Trophoblast cell (in vitro differentiated cells and primary cell): ENCODE measurements at regions not wholly inside any gene's neighbourhood (a gene's known extent, or its start where the extent isn't known, plus 50 kb on each side); places are given as distances from the start of the nearest gene placed in this dataset.

Experiments
- DNase-seq, 2 donors: peaks; one replicate each; pipeline ENCODE4 v3.0.0-alpha.2; 2016
- H2AFZ ChIP-seq: 2 replicates; pipeline ENCODE4 v1.6.1; 2013; ENCODE audit warnings: low read length, moderate library complexity, mild to moderate bottlenecking; ENCODE audit not compliant: insufficient read depth, poor library complexity
- H2AK5ac ChIP-seq: 2 replicates; pipeline ENCODE4 v1.6.1; 2013; ENCODE audit warnings: mild to moderate bottlenecking, low read length
- H2BK120ac ChIP-seq: 2 replicates; pipeline ENCODE4 v1.6.1; 2013; ENCODE audit warnings: low read length, mild to moderate bottlenecking, moderate library complexity; ENCODE audit not compliant: insufficient read depth, poor library complexity
- H2BK12ac ChIP-seq: 2 replicates; pipeline ENCODE4 v1.6.1; 2013; ENCODE audit warnings: mild to moderate bottlenecking, low read length, moderate library complexity
- H2BK5ac ChIP-seq: 2 replicates; pipeline ENCODE4 v1.6.1; 2013; ENCODE audit warnings: low read length, low read depth, moderate library complexity, mild to moderate bottlenecking; ENCODE audit not compliant: poor library complexity
- H3K14ac ChIP-seq: 2 replicates; pipeline ENCODE4 v1.6.1; 2013; ENCODE audit warnings: mild to moderate bottlenecking, low read length
- H3K18ac ChIP-seq: 2 replicates; pipeline ENCODE4 v1.6.1; 2013; ENCODE audit warnings: mild to moderate bottlenecking, low read length
- H3K23ac ChIP-seq: 2 replicates; pipeline ENCODE4 v1.6.1; 2013; ENCODE audit warnings: low read length
- H3K27ac ChIP-seq: 2 replicates; pipeline ENCODE4 v1.5.1; 2013; ENCODE audit warnings: low read depth, mild to moderate bottlenecking, inconsistent platforms, low read length, moderate library complexity
- H3K27me3 ChIP-seq: 2 replicates; pipeline ENCODE4 v1.6.1; 2013; ENCODE audit warnings: inconsistent platforms, mild to moderate bottlenecking, low read length, moderate library complexity; ENCODE audit not compliant: insufficient read depth
- H3K36me3 ChIP-seq, 2 experiments: 1 replicate in 1 of 2; 2 replicates in 1 of 2; pipeline ENCODE4 v1.6.1; 2013; ENCODE audit warnings: low read length in 2 of 2, mild to moderate bottlenecking in 2 of 2, moderate library complexity in 1 of 2; ENCODE audit not compliant: insufficient read depth in 2 of 2, control insufficient read depth in 1 of 2
- H3K4ac ChIP-seq: 2 replicates; pipeline ENCODE4 v1.6.1; 2013; ENCODE audit warnings: low read depth, mild to moderate bottlenecking, low read length, moderate library complexity
- H3K4me1 ChIP-seq, 2 experiments: 1 replicate in 1 of 2; 2 replicates in 1 of 2; pipeline ENCODE4 v1.6.1; 2013; ENCODE audit warnings: low read length in 2 of 2, mild to moderate bottlenecking in 2 of 2, moderate library complexity in 1 of 2; ENCODE audit not compliant: insufficient read depth in 2 of 2, control insufficient read depth in 1 of 2
- H3K4me2 ChIP-seq: 2 replicates; pipeline ENCODE4 v1.6.1; 2013; ENCODE audit warnings: inconsistent platforms, mild to moderate bottlenecking, low read length, moderate library complexity
- H3K4me3 ChIP-seq: 2 replicates; pipeline ENCODE4 v1.5.1; 2013; ENCODE audit warnings: mild to moderate bottlenecking, low read depth, low read length, inconsistent platforms
- H3K79me1 ChIP-seq: one replicate; pipeline ENCODE4 v1.6.1; 2013; ENCODE audit warnings: low read length
- H3K79me2 ChIP-seq: 2 replicates; pipeline ENCODE4 v1.6.1; 2013; ENCODE audit warnings: low read length, mild to moderate bottlenecking; ENCODE audit not compliant: control insufficient read depth, insufficient read depth, poor library complexity
- H3K9ac ChIP-seq: 2 replicates; pipeline ENCODE4 v1.6.1; 2013; ENCODE audit warnings: mild to moderate bottlenecking, low read length
- H3K9me3 ChIP-seq: 2 replicates; pipeline ENCODE4 v1.6.1; 2013; ENCODE audit warnings: low read depth, mild to moderate bottlenecking, control low read depth, inconsistent platforms, low read length; ENCODE audit not compliant: insufficient read depth
- H4K12ac ChIP-seq: 2 replicates; pipeline ENCODE4 v1.6.1; 2013; ENCODE audit warnings: low read depth, mild to moderate bottlenecking, low read length, moderate library complexity
- H4K8ac ChIP-seq: 2 replicates; pipeline ENCODE4 v1.6.1; 2013; ENCODE audit warnings: low read depth, mild to moderate bottlenecking, low read length, moderate library complexity
- H4K91ac ChIP-seq: one replicate; pipeline ENCODE4 v1.6.1; 2013; ENCODE audit warnings: low read depth, mild to moderate bottlenecking, low read length, moderate library complexity
- WGBS: extraction: QIAGEN DNeasy Blood & Tissue Kit; methylation state at CpG from one replicate; pipeline ENCODE4 v1.1.7; 2013; ENCODE audit warnings: missing lambda C conversion rate; ENCODE audit not compliant: insufficient read length, insufficient coverage; ENCODE audit errors: extremely low coverage; 5-methylcytosine and 5-hydroxymethylcytosine counted together

DNA sequence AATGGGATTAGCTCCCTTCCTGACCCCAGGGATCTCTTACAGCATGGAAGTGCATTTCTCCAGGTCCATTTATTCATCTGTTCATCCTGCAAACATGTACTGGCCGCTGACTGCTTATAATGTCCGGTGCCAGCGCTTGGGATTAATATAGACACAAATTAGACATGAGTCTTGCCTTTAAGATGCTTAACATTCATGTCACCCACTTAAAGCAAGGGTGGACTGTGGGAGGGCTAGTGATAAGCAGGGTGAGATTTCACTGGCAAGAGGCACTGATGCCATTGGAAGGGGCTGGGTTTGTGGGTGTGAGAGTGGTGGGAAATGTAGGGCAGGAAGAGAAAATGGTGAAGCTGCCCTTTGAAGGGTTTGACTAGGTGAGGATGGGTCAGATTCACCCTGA is 92.2 kb upstream of the MPHOSPH6 start:
- Histone ChIP-seq H3K9me3 (no peaks in the 10 kb centered on the region), H3K23ac (no peak overlapping the region)

GRCh38 chr16:82260212-82260795 is 90.3 kb upstream of the MPHOSPH6 start:
- no peaks in the 10 kb centered on the region for H3K36me3 ChIP-seq
- no peak overlapping the region for H3K23ac ChIP-seq
- H2AFZ ChIP-seq, result no peak overlapping the region
- no peak overlapping the region for H3K4me2 ChIP-seq
- no peak overlapping the region for H2AK5ac ChIP-seq
- H3K4me1 ChIP-seq, result no peaks in the 10 kb centered on the region
- H2BK12ac ChIP-seq, result no peak overlapping the region
- DNase-seq, result no peak
- no peak overlapping the region for H3K4ac ChIP-seq
- no peaks in the 10 kb centered on the region for H3K79me2 ChIP-seq
- H4K8ac ChIP-seq, result no peak overlapping the region
- H3K9ac ChIP-seq, result no peak overlapping the region
- no peaks in the 10 kb centered on the region for H3K9me3 ChIP-seq
- H3K4me3 ChIP-seq, result no peak overlapping the region
- no CpG with 5 or more reads among the region's 6 CpGs for WGBS
- H3K27ac ChIP-seq, result no peak overlapping the region
- H2BK120ac ChIP-seq, result no peak overlapping the region
- H3K18ac ChIP-seq, result no peak overlapping the region
- H2BK5ac ChIP-seq, result no peak overlapping the region
- H4K12ac ChIP-seq, result no peak overlapping the region
- no peaks in the 10 kb centered on the region for H3K27me3 ChIP-seq
- no peak overlapping the region for H4K91ac ChIP-seq
- H3K14ac ChIP-seq, result no peak overlapping the region
- H3K79me1 ChIP-seq, result no peaks in the 10 kb centered on the region

More for the DNA sequence above, 92.2 kb upstream of the MPHOSPH6 start:
- no peak overlapping the region for H2BK120ac ChIP-seq
- H3K79me1 ChIP-seq, result no peaks in the 10 kb centered on the region
- no peaks in the 10 kb centered on the region for H3K4me1 ChIP-seq
- H3K9ac ChIP-seq, result no peak overlapping the region
- H3K79me2 ChIP-seq, result no peaks in the 10 kb centered on the region
- H3K27me3 ChIP-seq, result no peaks in the 10 kb centered on the region
- H2BK5ac ChIP-seq, result no peak overlapping the region
- no peak overlapping the region for H2AK5ac ChIP-seq
- no peak overlapping the region for H3K27ac ChIP-seq
- H3K14ac ChIP-seq, result no peak overlapping the region
- H2AFZ ChIP-seq, result no peak overlapping the region
- H4K91ac ChIP-seq, result no peak overlapping the region
- no peak overlapping the region for H3K4me3 ChIP-seq
- H2BK12ac ChIP-seq, result no peak overlapping the region
- H4K12ac ChIP-seq, result no peak overlapping the region
- H3K4ac ChIP-seq, result no peak overlapping the region
- no peak overlapping the region for H3K4me2 ChIP-seq
- no peak overlapping the region for H3K18ac ChIP-seq
- no CpG with 5 or more reads among the region's 3 CpGs for WGBS
- H4K8ac ChIP-seq, result no peak overlapping the region
- no peaks in the 10 kb centered on the region for H3K36me3 ChIP-seq
- no peak for DNase-seq

- Histone ChIP-seq H3K23ac (no peak overlapping the region), H3K4me1 (no peaks in the 10 kb centered on the region), H3K4me2 (no peak overlapping the region), H4K12ac (no peak overlapping the region), H4K91ac (no peak overlapping the region), H3K4me3 (no peak overlapping the region), H3K27me3 (no peaks in the 10 kb centered on the region), H3K9me3 (no peaks in the 10 kb centered on the region), H3K14ac (no peak overlapping the region), H3K4ac (no peak overlapping the region), H4K8ac (no peak overlapping the region), H2AK5ac (no peak overlapping the region), H2BK5ac (no peak overlapping the region), H3K79me1 (no peaks in the 10 kb centered on the region), H3K79me2 (no peaks in the 10 kb centered on the region), H2AFZ (no peak overlapping the region), H2BK120ac (no peak overlapping the region), H3K36me3 (no peaks in the 10 kb centered on the region), H2BK12ac (no peak overlapping the region), H3K9ac (no peak overlapping the region), H3K27ac (no peak overlapping the region), H3K18ac (no peak overlapping the region)
- no CpG with 5 or more reads among the region's 1 CpG for WGBS
- no peak for DNase-seq
These were observed 89.7 kb upstream of the MPHOSPH6 start for GRCh38 chr16:82259731-82260130.

- no peak overlapping the region for H3K9ac ChIP-seq
- no peaks in the 10 kb centered on the region for H3K79me1 ChIP-seq
- H2AK5ac ChIP-seq, result no peak overlapping the region
- H2BK12ac ChIP-seq, result no peak overlapping the region
- no peak overlapping the region for H3K18ac ChIP-seq
- H3K36me3 ChIP-seq, result no peaks in the 10 kb centered on the region
- no peak overlapping the region for H3K27ac ChIP-seq
- no CpG with 5 or more reads among the region's 7 CpGs for WGBS
- no peaks in the 10 kb centered on the region for H3K79me2 ChIP-seq
- no peak overlapping the region for H4K12ac ChIP-seq
- H4K8ac ChIP-seq, result no peak overlapping the region
- H3K4me3 ChIP-seq, result no peak overlapping the region
- DNase-seq, result peak; percentile 96 to 97
- H3K4me1 ChIP-seq, result no peaks in the 10 kb centered on the region
- H3K4ac ChIP-seq, result no peak overlapping the region
- H3K4me2 ChIP-seq, result no peak overlapping the region
- H2AFZ ChIP-seq, result no peak overlapping the region
- H3K27me3 ChIP-seq, result no peaks in the 10 kb centered on the region
- no peak overlapping the region for H2BK120ac ChIP-seq
- no peak overlapping the region for H3K14ac ChIP-seq
- H3K9me3 ChIP-seq, result no peaks in the 10 kb centered on the region
- no peak overlapping the region for H4K91ac ChIP-seq
- no peak overlapping the region for H3K23ac ChIP-seq
- H2BK5ac ChIP-seq, result no peak overlapping the region
These were observed 88.0 kb upstream of the MPHOSPH6 start for GRCh38 chr16:82257990-82258389.
